IPS-20b (cell line): ENCODE measurements at regions not wholly inside any gene's neighbourhood (a gene's known extent, or its start where the extent isn't known, plus 50 kb on each side); places are given as distances from the start of the nearest gene placed in this dataset.

ENCODE experiments used
- H3K27ac ChIP-seq: one replicate; pipeline ENCODE4 v1.5.1; 2013; ENCODE audit warnings: low read length
- H3K27me3 ChIP-seq: 2 replicates; pipeline ENCODE4 v1.6.1; 2013; ENCODE audit warnings: mild to moderate bottlenecking, low read length, inconsistent platforms; ENCODE audit not compliant: insufficient read depth
- H3K36me3 ChIP-seq: 2 replicates; pipeline ENCODE4 v1.6.1; 2013; ENCODE audit warnings: low read depth, mild to moderate bottlenecking, inconsistent platforms, low read length, moderate library complexity; ENCODE audit not compliant: insufficient read depth
- H3K4me1 ChIP-seq: 2 replicates; pipeline ENCODE4 v1.6.1; 2013; ENCODE audit warnings: mild to moderate bottlenecking, control low read depth, inconsistent platforms, low read length, moderate library complexity; ENCODE audit not compliant: insufficient read depth
- H3K4me3 ChIP-seq: 2 replicates; pipeline ENCODE4 v1.5.1; 2013; ENCODE audit warnings: mild to moderate bottlenecking, low read length, inconsistent platforms
- H3K9ac ChIP-seq: 2 replicates; pipeline ENCODE4 v1.6.1; 2013; ENCODE audit warnings: low read depth, mild to moderate bottlenecking, inconsistent platforms, low read length, moderate library complexity
- H3K9me3 ChIP-seq: 2 replicates; pipeline ENCODE4 v1.6.1; 2013; ENCODE audit warnings: mild to moderate bottlenecking, low read depth, low read length, inconsistent platforms; ENCODE audit not compliant: insufficient read depth

- Histone ChIP-seq H3K27me3 (peaks cover 22% of the 10 kb centered on the region), H3K36me3 (no peaks in the 10 kb centered on the region), H3K4me1 (no peaks in the 10 kb centered on the region), H3K27ac (no peak overlapping the region), H3K4me3 (no peak overlapping the region), H3K9me3 (no peaks in the 10 kb centered on the region), H3K9ac (no peak overlapping the region)
These were observed 186.9 kb downstream of the SNX10 start for GRCh38 chr7:26478550-26478949.

- Histone ChIP-seq H3K4me1 (no peaks in the 10 kb centered on the region), H3K27me3 (peaks cover 22% of the 10 kb centered on the region), H3K4me3 (no peak overlapping the region), H3K27ac (no peak overlapping the region), H3K36me3 (no peaks in the 10 kb centered on the region), H3K9me3 (no peaks in the 10 kb centered on the region), H3K9ac (no peak overlapping the region)
These were observed 187.9 kb downstream of the SNX10 start for GRCh38 chr7:26479581-26479980.

- Histone ChIP-seq H3K9me3 (no peaks in the 10 kb centered on the region), H3K27ac (no peak overlapping the region), H3K4me1 (no peaks in the 10 kb centered on the region), H3K4me3 (no peak overlapping the region), H3K27me3 (peaks cover 22% of the 10 kb centered on the region), H3K36me3 (no peaks in the 10 kb centered on the region), H3K9ac (no peak overlapping the region)
These were observed 188.5 kb downstream of the SNX10 start for GRCh38 chr7:26480156-26480555.

- no peaks in the 10 kb centered on the region for H3K9me3 ChIP-seq
These were observed 191.3 kb downstream of the SNX10 start for GRCh38 chr7:26482927-26483326.

GRCh38 chr7:26483843-26484242 lies 192.2 kb downstream of the SNX10 start:
- Histone ChIP-seq H3K9ac (no peak overlapping the region), H3K27ac (no peak overlapping the region), H3K4me3 (no peak overlapping the region), H3K9me3 (no peaks in the 10 kb centered on the region), H3K36me3 (no peaks in the 10 kb centered on the region), H3K27me3 (peaks cover 22% of the 10 kb centered on the region), H3K4me1 (no peaks in the 10 kb centered on the region)

More at GRCh38 chr7:26482927-26483326, 191.3 kb downstream of the SNX10 start:
- Histone ChIP-seq H3K27me3 (peaks cover 22% of the 10 kb centered on the region), H3K4me1 (no peaks in the 10 kb centered on the region), H3K36me3 (no peaks in the 10 kb centered on the region), H3K9ac (no peak overlapping the region), H3K27ac (no peak overlapping the region), H3K4me3 (no peak overlapping the region)

- no peak overlapping the region for H3K27ac ChIP-seq
These were observed 193.8 kb downstream of the SNX10 start for GRCh38 chr7:26485367-26485934.

GRCh38 chr7:26486153-26486552 lies 194.5 kb downstream of the SNX10 start:
- no peak overlapping the region for H3K9ac ChIP-seq
- peaks cover 8% of the 10 kb centered on the region; the same call in 1 of the 2 replicates for H3K4me1 ChIP-seq
- H3K9me3 ChIP-seq, result no peaks in the 10 kb centered on the region
- no peak overlapping the region for H3K27ac ChIP-seq
- H3K27me3 ChIP-seq, result no peaks in the 10 kb centered on the region
- no peaks in the 10 kb centered on the region for H3K36me3 ChIP-seq
- H3K4me3 ChIP-seq, result no peak overlapping the region

More at GRCh38 chr7:26485367-26485934, 193.8 kb downstream of the SNX10 start:
- H3K4me1 ChIP-seq, result peaks cover 7% of the 10 kb centered on the region; the same call in 1 of the 2 replicates
- no peak overlapping the region for H3K9ac ChIP-seq
- no peaks in the 10 kb centered on the region for H3K36me3 ChIP-seq
- peaks cover 6% of the 10 kb centered on the region; the same call in 1 of the 2 replicates for H3K27me3 ChIP-seq
- H3K9me3 ChIP-seq, result no peaks in the 10 kb centered on the region
- H3K4me3 ChIP-seq, result no peak overlapping the region

- Histone ChIP-seq H3K27ac (no peak overlapping the region), H3K27me3 (no peaks in the 10 kb centered on the region), H3K9me3 (no peaks in the 10 kb centered on the region), H3K4me1 (peaks cover 8% of the 10 kb centered on the region; the same call in 1 of the 2 replicates), H3K4me3 (no peak overlapping the region), H3K9ac (no peak overlapping the region), H3K36me3 (no peaks in the 10 kb centered on the region)
These were observed 196.3 kb downstream of the SNX10 start for GRCh38 chr7:26487780-26488515.

- Histone ChIP-seq H3K27ac (no peak overlapping the region), H3K36me3 (no peaks in the 10 kb centered on the region), H3K9ac (no peak overlapping the region), H3K4me1 (peaks cover 8% of the 10 kb centered on the region; the same call in 1 of the 2 replicates), H3K4me3 (no peak overlapping the region), H3K9me3 (no peaks in the 10 kb centered on the region), H3K27me3 (no peaks in the 10 kb centered on the region)
These were observed 197.7 kb downstream of the SNX10 start for GRCh38 chr7:26489391-26489790.

- no peaks in the 10 kb centered on the region for H3K9me3 ChIP-seq
- peaks cover 8% of the 10 kb centered on the region; the same call in 1 of the 2 replicates for H3K4me1 ChIP-seq
- H3K27ac ChIP-seq, result no peak overlapping the region
- H3K9ac ChIP-seq, result no peak overlapping the region
- H3K4me3 ChIP-seq, result no peak overlapping the region
- H3K27me3 ChIP-seq, result no peaks in the 10 kb centered on the region
- no peaks in the 10 kb centered on the region for H3K36me3 ChIP-seq
These were observed 198.4 kb downstream of the SNX10 start for GRCh38 chr7:26489906-26490639.

GRCh38 chr7:26490640-26491624 lies 199.3 kb downstream of the SNX10 start:
- Histone ChIP-seq H3K27me3 (no peaks in the 10 kb centered on the region), H3K27ac (no peak overlapping the region), H3K9ac (no peak overlapping the region; the same call in 1 of the 2 replicates), H3K36me3 (no peaks in the 10 kb centered on the region), H3K4me3 (no peak overlapping the region), H3K9me3 (no peaks in the 10 kb centered on the region), H3K4me1 (peaks cover 8% of the 10 kb centered on the region; the same call in 1 of the 2 replicates)
